ENCODE measurements at regions not wholly inside any gene's neighbourhood (a gene's known extent, or its start where the extent isn't known, plus 50 kb on each side); places are given as distances from the start of the nearest gene placed in this dataset.
A peak's percentile ranks its signal among the peaks of the same experiment; 100 is the strongest.
"Not testable (repeated sequence)": the region's sequence is repeated elsewhere in the genome, so short reads cannot be mapped to it uniquely, and the experiment has no call there.

DNA sequence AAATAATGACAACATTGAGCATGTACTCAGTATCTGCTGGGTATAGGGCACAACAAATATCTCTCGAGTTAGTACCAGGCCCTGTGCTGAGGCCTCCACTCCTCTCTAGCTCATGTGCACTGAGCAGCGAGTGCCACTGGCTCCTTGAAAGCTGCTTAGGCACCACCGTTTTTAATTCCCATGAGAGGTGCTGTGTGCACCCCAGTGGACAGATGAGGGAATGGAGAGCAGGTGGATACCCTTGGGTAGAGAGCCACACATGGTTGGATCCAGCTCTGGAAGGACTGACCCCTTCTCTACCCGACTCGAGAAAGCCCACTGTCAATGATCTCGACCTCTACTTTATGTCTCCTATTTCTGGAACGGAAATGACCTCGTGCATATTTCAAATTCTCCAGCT is 58.7 kb upstream of the NBPF8 start:
- TF ChIP-seq, protein P1, sequence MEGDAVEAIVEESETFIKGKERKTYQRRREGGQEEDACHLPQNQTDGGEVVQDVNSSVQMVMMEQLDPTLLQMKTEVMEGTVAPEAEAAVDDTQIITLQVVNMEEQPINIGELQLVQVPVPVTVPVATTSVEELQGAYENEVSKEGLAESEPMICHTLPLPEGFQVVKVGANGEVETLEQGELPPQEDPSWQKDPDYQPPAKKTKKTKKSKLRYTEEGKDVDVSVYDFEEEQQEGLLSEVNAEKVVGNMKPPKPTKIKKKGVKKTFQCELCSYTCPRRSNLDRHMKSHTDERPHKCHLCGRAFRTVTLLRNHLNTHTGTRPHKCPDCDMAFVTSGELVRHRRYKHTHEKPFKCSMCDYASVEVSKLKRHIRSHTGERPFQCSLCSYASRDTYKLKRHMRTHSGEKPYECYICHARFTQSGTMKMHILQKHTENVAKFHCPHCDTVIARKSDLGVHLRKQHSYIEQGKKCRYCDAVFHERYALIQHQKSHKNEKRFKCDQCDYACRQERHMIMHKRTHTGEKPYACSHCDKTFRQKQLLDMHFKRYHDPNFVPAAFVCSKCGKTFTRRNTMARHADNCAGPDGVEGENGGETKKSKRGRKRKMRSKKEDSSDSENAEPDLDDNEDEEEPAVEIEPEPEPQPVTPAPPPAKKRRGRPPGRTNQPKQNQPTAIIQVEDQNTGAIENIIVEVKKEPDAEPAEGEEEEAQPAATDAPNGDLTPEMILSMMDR (IDR thresholded peaks at IDR 0.05), result peak in 1 of 6 experiments; percentile 13
- TF ChIP-seq POLR2A (IDR thresholded peaks at IDR 0.05), result not testable (repeated sequence)
